Activated CD8-positive, alpha-beta memory T cell treated with anti-CD3 and anti-CD28 coated beads for 24 hours (primary cell): ENCODE measurements at regions not wholly inside any gene's neighbourhood (a gene's known extent, or its start where the extent isn't known, plus 50 kb on each side); places are given as distances from the start of the nearest gene placed in this dataset.
A peak's percentile ranks its signal among the peaks of the same experiment; 100 is the strongest.
"Not testable (repeated sequence)": the region's sequence is repeated elsewhere in the genome, so short reads cannot be mapped to it uniquely, and the experiment has no call there.

Experiments
- DNase-seq: peaks from one replicate; pipeline ENCODE4 v3.0.0-alpha.2; 2020

- DNase-seq = not testable (repeated sequence)
These were observed 50.3 kb upstream of the AGTPBP1 start for GRCh38 chr9:85792057-85792456.

GRCh38 chr9:85802978-85803695, 61.4 kb upstream of the AGTPBP1 start:
- not testable (repeated sequence) for DNase-seq

GRCh38 chr9:85804847-85805133, 63.0 kb upstream of the AGTPBP1 start:
- not testable (repeated sequence) for DNase-seq

GRCh38 chr9:85805134-85806005, 63.6 kb upstream of the AGTPBP1 start:
- DNase-seq = peak; percentile 85

GRCh38 chr9:85808329-85808728, 66.6 kb upstream of the AGTPBP1 start:
- not testable (repeated sequence) for DNase-seq

GRCh38 chr9:85813388-85813787, 71.6 kb upstream of the AGTPBP1 start:
- not testable (repeated sequence) for DNase-seq

GRCh38 chr9:85814800-85815199, 73.0 kb upstream of the AGTPBP1 start:
- DNase-seq = not testable (repeated sequence)

GRCh38 chr9:85818971-85819370, 77.2 kb upstream of the AGTPBP1 start:
- not testable (repeated sequence) for DNase-seq

- not testable (repeated sequence) for DNase-seq
These were observed 78.8 kb upstream of the AGTPBP1 start for GRCh38 chr9:85820598-85820997.

GRCh38 chr9:85824949-85825348, 83.2 kb upstream of the AGTPBP1 start:
- DNase-seq = not testable (repeated sequence)

GRCh38 chr9:85834591-85834990, 92.8 kb upstream of the AGTPBP1 start:
- DNase-seq = not testable (repeated sequence)

GRCh38 chr9:85843949-85844348, 97.0 kb upstream of the NAA35 start:
- not testable (repeated sequence) for DNase-seq

GRCh38 chr9:85847782-85848181, 93.2 kb upstream of the NAA35 start:
- not testable (repeated sequence) for DNase-seq

- DNase-seq = no peak
These were observed 82.7 kb upstream of the NAA35 start for GRCh38 chr9:85858056-85858750.

GRCh38 chr9:85859765-85860164, 81.2 kb upstream of the NAA35 start:
- DNase-seq = no peak

- not testable (repeated sequence) for DNase-seq
These were observed 79.1 kb upstream of the NAA35 start for GRCh38 chr9:85861882-85862281.

- DNase-seq = no peak
These were observed 77.1 kb upstream of the NAA35 start for GRCh38 chr9:85863875-85864274.

GRCh38 chr9:85871008-85871407, 69.9 kb upstream of the NAA35 start:
- no peak for DNase-seq

GRCh38 chr9:85871683-85872082, 69.3 kb upstream of the NAA35 start:
- DNase-seq = not testable (repeated sequence)

- DNase-seq = no peak
These were observed 68.5 kb upstream of the NAA35 start for GRCh38 chr9:85872463-85872862.

GRCh38 chr9:85876628-85877027, 64.3 kb upstream of the NAA35 start:
- no peak for DNase-seq

GRCh38 chr9:85878872-85879597, 61.9 kb upstream of the NAA35 start:
- DNase-seq = not testable (repeated sequence)

GRCh38 chr9:85880507-85880906, 60.4 kb upstream of the NAA35 start:
- not testable (repeated sequence) for DNase-seq
